DND-41 (cell line): ENCODE measurements at regions not wholly inside any gene's neighbourhood (a gene's known extent, or its start where the extent isn't known, plus 50 kb on each side); places are given as distances from the start of the nearest gene placed in this dataset.

Source experiments
- EZH2 ChIP-seq: IDR thresholded peaks from 3 replicates; pipeline ENCODE4 v1.6.1; 2012; ENCODE audit warnings: borderline replicate concordance, low read depth, mild to moderate bottlenecking, moderate library complexity, low read length, inconsistent platforms; ENCODE audit not compliant: severe bottlenecking
- TF ChIP-seq, protein P1 (sequence below): IDR thresholded peaks from 2 replicates; pipeline ENCODE4 v1.5.1; 2012; ENCODE audit warnings: borderline replicate concordance, low read length, moderate library complexity, mild to moderate bottlenecking; ENCODE audit not compliant: poor library complexity, severe bottlenecking; ENCODE audit errors: extremely low read depth

- TF ChIP-seq, protein P1, sequence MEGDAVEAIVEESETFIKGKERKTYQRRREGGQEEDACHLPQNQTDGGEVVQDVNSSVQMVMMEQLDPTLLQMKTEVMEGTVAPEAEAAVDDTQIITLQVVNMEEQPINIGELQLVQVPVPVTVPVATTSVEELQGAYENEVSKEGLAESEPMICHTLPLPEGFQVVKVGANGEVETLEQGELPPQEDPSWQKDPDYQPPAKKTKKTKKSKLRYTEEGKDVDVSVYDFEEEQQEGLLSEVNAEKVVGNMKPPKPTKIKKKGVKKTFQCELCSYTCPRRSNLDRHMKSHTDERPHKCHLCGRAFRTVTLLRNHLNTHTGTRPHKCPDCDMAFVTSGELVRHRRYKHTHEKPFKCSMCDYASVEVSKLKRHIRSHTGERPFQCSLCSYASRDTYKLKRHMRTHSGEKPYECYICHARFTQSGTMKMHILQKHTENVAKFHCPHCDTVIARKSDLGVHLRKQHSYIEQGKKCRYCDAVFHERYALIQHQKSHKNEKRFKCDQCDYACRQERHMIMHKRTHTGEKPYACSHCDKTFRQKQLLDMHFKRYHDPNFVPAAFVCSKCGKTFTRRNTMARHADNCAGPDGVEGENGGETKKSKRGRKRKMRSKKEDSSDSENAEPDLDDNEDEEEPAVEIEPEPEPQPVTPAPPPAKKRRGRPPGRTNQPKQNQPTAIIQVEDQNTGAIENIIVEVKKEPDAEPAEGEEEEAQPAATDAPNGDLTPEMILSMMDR: no peak
- TF ChIP-seq EZH2: no peak
Measured at GRCh38 chr4:45716093-45716492, 407.8 kb downstream of the GABRG1 start.
